ENCODE measurements at regions not wholly inside any gene's neighbourhood (a gene's known extent, or its start where the extent isn't known, plus 50 kb on each side); places are given as distances from the start of the nearest gene placed in this dataset.

GRCh38 chr14:96653597-96653996 lies 143.6 kb upstream of the VRK1 start:
- TF ChIP-seq SUZ12 (IDR thresholded peaks at IDR 0.05; ENCODE audit: extremely low read depth, insufficient read depth, insufficient read length): no peak
- TF ChIP-seq YY1 (IDR thresholded peaks at IDR 0.05; ENCODE audit: insufficient read depth, insufficient read length): no peak
